ENCODE measurements at regions not wholly inside any gene's neighbourhood (a gene's known extent, or its start where the extent isn't known, plus 50 kb on each side); places are given as distances from the start of the nearest gene placed in this dataset.
"Not testable (repeated sequence)": the region's sequence is repeated elsewhere in the genome, so short reads cannot be mapped to it uniquely, and the experiment has no call there.

DNA sequence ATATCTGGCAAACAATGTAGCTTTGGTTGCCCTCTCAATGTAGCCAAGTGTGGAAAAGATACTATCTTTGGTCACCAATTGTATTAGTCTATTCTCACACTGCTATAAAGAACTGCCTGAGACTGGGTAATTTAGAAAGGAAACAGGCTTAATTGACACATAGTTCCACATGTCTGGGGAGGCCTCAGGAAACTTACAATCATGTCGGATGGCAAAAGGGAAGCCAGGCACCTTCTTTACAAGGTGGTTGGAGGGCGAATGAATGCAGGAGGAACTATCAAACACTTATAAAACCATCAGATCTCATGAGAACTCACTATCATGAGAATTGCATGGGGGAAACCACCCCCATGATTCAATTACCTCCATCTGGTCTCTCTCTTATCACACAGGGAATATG is 133.1 kb upstream of the TBCA start:
- DNase-seq (ENCODE audit: low spot score): no peak

DNA sequence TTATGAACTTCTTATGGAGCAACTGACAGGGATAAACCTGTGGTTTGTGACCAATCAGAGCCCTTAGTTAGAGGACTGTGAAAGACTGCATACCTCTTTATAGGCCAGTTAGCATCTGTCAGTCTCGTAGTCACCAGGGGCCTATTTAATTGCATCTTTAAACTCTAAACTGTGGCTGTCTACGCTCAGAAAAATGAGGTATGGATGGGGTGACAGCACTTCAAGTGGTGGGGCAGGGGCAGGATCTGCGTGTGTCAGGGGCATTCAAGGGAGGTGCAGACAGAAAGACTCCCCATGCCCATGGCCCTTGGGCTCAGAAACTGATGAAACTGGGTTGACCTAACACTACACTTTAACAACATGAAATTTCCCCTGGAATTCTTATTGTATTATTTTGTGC is 132.6 kb upstream of the TBCA start:
- DNase-seq (ENCODE audit: low spot score): no peak

DNA sequence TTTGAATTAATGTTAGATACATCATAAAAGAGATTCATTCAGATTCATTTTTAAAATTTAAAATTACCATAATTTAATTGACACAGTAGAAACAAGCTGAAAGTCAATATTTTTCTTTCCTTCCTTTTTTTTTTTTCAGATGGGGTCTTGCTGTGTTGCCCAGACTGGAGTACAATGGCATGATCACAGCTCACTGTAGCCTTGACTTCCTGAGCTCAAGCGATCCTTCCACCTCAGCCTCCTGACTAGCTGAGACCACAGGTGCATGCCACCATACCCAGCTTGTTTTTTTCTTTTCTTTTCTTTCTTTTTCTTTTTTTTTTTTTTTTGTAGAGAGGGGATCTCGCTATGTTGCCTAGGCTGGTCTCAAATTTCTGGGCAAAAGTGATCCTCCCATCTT is 131.6 kb upstream of the TBCA start:
- DNase-seq (ENCODE audit: low spot score): no peak

DNA sequence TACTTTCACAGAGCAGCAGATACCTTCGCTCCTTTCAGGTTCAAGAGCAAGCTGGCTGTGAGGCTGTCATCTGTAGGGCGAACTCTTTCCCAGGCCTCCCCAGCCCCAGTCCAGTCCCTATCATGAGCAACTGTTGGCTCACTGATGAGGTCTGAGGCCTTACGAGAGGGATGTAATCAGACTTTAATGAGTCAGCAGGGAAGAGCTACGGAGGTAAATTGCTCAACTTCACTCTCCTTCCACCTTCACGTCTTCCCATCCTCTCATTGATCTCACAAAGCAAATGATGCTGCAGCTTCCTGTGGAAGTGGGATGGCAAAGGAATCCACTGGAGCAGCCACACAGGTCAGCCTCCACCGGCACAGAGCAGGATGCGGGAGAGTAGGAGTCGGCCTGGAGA is 130.7 kb upstream of the TBCA start:
- DNase-seq (ENCODE audit: low spot score): no peak

DNA sequence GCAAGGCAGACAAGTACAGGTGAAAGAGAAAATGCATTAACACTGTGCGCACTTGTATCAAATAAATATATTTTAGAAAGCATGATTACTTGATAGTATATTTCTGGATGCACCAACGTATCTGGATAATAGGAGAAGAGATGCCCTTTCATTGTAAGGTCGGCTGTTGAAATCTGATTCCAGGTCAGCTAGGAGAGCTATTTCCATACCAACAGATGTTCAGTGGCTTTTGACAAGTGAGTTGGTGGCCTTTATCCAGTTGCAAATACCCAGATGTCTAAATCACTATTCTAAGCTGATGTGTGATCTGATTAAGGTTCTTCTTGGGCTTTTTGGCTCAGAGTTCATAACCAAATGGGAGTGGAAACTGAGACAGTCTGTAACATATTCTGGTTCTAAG is 128.2 kb upstream of the TBCA start:
- no peak for DNase-seq (ENCODE audit: low spot score)

DNA sequence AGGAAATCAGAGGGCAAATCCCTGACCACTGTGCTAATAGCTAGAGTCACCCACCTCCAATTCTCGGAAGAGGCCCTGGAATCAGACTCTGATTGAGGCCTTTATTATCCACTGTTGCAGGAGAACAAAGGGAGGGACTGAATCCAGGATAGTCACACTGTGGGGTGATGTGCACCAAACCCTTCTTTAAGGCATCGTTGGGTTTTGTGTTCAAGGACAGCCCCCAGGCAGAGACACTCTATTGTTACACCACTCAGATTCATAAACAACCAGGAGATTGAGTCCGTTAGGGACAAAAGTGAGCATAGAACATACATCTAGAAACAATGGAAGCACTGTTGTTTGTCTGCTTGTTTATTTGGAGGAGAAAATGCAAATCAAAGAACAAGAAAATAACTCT is 124.6 kb upstream of the TBCA start:
- no peak for DNase-seq (ENCODE audit: low spot score)

DNA sequence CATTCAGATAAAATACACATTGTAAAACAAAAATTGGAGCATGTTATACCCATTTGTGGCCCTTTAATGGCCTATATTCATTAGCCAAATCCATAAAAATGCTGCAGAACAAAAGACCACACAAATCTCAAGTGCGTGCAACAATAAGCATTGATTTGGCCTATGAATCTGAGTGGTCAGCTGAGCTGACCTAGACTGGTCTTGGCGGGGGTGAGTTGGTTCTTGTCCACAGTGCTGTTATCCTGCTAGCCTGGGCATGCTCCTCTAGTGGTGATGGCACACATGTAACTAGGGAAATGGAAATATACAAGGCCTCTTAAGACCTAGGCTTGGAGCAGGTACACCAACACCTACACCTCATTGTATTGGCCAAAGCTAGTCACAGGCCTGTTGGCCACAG is 122.2 kb upstream of the TBCA start:
- DNase-seq (ENCODE audit: low spot score): no peak

DNA sequence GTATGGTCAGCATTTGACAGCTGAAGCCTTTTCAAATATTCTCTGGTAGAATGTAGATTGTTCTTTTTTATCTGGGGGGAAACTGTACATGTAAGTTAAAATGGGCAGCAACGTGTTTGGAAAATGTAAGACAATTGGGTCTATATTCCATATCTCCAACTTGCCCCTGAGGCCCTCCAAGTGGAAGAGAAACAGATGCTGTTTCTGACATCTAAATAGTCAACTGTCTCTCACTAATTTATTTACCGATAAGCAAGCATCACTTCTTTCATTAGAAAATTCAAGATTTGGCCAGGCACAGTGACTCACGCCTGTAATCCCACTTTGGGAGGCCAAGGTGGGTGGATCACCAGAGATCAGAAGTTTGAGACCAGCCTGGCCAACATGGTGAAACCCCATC is 120.2 kb upstream of the TBCA start:
- no peak for DNase-seq (ENCODE audit: low spot score)

DNA sequence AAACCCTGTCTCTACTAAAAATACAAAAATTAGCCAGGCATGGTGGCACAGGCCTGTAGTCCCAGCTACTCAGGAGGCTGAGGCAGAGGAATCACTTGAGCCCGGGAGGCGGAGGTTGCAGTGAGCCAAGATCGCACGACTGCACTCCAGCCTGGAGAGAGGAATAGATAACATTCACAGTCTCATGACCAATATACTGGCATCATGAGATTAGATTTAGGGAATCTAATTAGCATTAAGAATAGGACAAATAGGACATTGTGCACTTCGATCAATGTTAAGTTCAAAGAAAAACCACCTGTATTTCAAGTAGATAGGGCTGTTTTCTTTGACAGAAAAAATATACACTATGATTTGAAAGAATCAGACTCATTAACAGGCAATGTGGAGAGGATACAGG is 118.0 kb upstream of the TBCA start:
- DNase-seq (ENCODE audit: low spot score): not testable (repeated sequence)

DNA sequence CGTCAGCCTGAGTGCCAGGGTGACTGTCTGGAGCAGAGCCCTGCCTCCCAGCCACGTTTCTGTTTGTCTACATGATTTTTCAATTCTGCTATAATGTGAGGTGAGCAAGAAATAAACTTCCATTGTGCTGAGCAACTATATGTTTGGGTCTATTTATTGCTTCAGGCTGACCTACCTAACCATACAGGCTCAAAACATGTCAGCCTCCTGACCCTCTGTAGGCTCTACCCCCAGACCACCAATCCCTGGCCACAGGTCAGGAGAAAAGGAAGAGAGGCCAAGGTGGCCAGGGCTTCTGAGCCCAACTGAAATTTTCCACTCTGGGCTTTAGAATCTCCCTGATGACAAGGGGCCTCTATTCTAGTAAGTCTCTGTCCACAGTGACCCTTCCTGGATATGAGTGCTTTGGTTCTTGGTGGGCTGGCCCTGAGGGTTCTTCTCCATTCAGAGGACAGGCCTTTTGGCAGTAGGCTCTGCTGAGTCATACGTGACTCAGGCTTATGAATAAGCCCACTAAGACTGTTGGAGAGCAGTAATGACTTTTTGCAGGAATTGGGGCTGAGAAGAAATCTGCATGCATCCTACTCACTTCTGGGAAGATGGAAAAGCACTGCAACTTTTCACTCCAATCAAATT is 117.2 kb upstream of the TBCA start:
- DNase-seq (ENCODE audit: low spot score): no peak

DNA sequence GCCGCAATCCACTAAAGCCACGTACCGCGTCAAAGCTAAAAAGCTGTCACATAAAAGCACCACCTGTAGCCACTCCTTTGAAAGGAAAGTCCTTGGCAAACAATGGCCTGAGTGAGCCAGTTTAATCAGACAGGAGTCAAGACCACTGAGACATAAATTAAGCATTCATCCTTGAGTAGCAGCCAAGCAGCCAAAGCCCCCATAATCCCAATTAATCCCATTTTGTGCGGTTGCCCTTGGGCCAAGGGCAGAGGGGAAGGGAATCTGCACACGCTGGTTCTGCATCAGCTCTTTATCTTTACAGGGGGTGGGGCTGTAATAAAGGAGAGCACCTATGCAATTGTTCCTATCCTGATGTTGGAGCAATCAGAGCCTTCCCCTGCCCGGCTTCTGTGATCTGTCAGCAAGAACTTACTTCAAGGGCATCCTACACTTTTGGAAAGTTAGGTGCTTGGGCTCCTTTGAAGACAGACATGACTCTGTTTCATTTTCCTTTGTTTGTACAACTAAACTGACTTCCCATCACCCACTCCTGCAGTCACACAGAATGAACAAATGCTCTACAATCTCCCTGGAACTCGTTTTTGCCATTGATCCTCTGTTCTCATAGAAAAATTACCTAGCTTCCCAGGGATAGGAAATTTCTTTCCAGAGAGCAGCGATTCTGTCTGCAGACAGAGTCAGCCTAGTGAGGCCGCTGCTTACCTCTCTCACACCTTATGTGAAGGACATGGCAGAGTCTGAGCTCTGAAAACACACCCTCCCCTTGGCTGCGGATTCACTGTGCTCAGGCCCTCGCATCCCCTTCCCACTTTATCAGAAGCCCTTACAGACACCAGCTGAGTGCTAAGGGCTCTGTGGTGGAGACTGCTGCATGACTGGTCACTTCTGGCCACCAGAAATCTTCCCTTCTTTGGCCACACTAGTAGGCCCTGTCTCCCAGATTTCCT is 116.2 kb upstream of the TBCA start:
- DNase-seq (ENCODE audit: low spot score): no peak

DNA sequence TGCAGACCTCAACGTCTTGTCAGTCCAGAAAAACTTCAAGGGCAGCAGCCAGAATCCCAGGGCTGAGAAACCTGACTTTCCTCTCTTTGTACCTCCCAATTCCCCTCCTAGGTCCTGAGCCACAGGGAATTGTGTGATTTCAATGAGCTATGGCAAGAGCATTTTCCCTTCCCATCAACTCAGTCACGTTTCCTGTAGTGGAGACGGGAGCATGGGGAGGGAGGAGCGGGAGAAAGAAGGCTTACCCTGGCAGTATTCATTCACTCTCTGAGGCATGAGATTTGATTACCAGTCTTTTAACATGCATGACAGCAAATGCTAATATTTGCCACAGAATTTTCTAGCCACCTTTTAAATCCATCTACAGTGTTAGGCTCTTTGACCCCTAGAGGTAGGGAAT is 109.4 kb upstream of the TBCA start:
- no peak for DNase-seq (ENCODE audit: low spot score)

DNA sequence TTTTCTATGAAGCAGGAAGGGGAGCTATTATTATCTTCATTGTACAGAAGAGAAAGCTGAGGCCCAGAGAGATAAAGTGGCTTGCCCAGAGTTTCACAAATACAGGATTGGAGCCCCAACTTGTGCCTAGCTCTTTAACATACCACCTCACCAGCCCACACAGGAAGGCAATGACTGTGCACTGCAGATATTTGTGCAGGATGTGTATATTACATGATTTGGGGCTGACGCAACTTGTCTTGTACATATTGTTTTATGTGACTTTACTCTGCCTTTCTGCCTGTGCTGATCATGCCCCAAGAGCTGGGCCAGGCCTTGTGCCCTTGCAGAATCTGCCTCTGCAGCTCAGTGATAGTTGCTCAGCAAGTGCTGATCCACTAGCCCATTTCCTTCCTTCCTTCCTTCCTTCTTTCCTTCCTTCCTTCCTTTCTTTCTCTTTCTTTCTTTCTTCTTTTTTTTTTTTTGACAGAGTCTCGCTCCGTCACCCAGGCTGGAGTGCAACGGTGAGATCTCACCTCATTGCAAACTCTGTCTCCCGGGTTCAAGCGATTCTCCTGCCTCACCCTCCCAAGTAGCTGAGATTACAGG is 106.6 kb upstream of the TBCA start:
- no peak for DNase-seq (ENCODE audit: low spot score)

DNA sequence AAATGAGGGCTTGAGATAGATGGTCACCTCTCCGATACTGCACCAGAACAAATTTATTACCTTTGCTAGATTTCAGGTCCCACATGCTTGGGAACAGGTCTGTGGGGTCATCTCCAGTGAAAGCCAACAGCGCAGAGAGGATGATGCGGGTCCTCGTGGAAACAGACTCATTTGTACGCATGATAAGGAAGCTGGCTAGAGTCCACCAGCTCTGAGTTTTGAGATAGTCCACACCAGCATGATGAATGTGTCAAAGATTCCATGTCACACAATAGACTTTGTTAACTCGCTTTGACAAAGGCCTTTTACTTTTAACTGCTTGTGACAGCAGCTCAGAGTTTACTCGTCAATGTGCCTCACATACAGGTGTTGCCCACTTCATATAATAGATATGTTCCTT is 105.4 kb upstream of the TBCA start:
- DNase-seq (ENCODE audit: low spot score): no peak

DNA sequence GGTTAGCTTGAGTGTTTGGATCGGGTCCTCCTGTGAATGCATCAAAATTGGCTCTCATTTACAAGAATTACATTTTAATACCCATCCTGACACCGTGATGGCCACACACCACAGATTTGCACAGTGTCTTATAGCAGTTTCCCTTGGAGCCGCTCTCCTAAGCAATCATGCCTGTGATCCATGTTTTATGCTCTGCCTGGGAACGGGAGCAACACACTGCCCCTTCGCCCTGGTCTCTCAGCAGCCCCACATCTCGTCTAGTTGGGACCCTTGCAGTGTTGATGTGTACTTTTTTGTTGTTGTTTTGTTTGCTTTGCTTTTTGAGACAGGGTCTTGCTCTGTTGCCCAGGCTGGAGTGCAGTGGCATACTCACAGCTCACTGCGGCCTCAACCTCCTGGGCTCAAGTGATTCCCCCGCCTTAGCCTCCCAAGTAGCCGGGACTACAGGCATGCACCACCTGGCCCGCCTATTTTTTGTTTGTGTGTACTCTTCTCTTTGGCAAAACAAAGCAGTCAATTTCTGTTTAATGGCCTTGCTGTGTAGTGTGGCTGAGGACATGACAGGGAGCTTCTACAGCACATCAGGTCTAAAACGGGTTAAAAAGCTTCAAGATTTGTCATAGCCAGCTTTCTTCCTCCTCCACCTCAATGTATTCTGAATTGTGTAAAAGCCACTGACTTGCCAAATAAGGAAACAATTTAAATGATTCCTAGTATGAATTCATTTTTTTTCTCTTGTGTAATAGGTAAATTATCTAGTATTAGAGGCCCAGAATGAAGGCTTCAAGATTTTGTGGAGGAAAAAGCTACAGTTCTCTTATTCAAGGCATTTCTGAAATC is 101.6 kb upstream of the TBCA start:
- no peak for DNase-seq (ENCODE audit: low spot score)

DNA sequence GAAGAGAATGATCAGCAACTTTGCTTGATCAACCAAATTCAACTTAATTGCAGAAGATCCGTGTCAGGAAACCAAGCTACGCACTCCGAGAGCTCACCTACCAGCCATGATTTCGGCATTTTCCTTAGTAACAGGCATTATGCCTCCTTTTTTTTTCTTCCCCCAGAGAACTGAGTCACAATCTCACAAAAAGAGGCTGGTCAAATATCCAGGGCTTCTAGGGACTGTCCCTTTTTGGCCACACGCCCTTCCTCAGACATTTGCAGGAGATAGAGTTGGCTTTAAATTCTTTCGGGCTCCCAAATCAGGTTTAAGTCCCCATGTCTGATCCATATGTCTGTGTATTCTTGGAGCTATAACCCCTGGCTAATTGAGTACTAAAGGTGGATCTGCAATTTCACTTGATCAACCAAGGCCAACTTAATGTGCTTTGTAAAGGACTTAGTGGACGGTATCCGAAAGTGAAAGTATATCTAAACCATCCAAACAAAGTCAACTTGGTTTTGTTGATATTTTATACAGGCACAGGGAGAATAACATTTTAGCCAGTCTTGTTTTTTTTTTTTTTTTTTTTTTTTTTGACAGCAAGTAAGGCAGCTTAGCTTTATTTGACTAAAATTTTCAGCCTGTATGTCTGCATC is 100.8 kb upstream of the TBCA start:
- DNase-seq (ENCODE audit: low spot score): no peak

DNA sequence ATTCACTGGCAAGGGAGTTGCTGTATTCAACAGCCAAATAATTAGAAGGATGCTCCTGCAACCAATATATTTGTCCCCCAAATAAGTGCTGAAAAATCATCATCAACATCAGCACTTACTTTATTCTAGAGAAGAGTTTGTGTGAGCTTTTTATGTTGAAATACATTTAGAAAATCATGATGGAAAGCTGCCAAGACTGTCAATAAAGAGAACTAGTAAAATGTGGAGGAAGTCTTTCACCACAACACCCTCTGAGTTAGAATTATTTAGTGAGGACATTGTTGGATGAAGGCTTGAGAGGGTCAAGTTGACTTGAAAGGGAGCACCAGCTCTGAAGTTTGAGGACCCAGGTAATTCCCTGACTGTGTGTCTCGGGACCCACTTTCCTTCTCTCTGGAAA is 100.2 kb upstream of the TBCA start:
- no peak for DNase-seq (ENCODE audit: low spot score)

DNA sequence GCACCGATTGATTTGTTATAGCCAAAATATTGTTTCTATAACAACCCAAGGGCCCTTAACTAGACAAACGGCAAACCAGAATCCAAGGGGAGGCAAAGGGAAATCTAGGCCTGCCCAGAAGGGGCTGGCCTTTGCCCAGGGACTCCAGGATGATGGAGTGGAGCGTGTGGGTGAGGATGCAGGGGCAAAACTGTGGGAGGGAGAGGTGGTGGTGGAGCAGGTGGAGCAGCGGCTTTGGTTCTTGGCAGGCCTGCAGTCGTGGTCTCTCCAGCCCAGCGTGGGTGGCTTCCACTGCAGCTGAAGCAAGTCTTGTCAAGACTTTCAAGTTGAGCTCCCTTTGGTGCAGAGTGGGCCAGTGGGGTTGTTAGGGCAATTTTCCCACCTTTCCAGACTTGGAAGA is 98.6 kb upstream of the TBCA start:
- DNase-seq (ENCODE audit: low spot score): no peak

DNA sequence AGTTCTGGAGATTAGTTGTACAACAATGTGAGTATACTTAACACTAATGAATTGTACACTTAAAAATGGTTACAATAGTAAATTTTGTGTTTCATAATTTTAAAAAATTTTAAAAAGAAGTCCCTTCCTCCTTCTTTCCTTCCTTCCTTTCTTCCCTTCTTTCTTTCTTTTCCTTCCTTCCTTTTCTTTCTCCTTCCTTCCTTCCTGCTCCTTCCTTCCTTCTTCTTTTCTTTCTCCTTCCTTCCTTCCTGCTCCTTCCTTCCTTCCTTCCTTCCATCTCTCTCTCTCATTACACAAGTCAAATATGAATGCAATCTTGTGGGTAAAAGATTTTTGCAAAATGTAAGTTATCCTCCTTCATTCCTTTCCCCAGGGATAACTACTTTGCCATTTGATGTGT is 97.1 kb upstream of the TBCA start:
- no peak for DNase-seq (ENCODE audit: low spot score)

DNA sequence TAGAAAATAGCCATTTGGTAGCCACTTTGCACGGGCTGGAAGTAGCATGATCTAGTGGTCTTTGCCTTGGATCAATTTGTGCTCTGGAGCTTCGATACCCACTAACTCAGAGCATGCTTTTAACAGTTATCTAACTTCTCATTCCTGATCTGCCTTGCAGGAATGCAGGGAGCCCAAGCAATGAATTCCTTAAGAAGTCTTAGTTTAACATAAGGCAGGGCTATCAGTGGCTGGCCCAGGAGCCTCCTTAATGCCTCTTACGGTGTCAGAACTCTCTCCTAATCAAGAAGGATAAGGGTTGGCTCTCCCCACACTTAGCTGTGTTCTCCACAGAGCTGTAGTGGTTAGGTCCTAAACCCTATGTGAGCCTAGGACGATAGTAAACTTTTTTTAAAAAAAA is 95.8 kb upstream of the TBCA start:
- no peak for DNase-seq (ENCODE audit: low spot score)

DNA sequence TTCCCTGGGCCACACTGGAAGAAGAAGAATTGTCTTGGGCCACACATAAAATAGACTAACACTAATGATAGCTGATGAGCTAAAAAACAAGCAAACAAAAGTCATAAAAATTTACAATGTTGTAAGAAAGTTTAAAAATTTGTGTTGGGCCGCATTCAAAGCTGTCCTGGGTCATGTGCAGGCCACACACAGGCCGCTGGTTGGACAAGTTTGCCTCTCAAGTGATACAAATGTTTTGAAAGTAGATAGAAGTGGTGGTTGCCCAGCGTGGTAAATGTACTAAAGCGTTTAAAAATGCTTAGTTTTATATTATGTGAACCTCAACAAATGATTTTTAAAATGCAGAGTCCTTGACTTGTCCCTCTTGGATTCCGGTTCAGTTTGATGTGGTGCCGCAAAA is 94.9 kb upstream of the TBCA start:
- DNase-seq (ENCODE audit: low spot score): no peak
